Ovary (tissue), 3 donors: ENCODE measurements at regions not wholly inside any gene's neighbourhood (a gene's known extent, or its start where the extent isn't known, plus 50 kb on each side); places are given as distances from the start of the nearest gene placed in this dataset.

Experiments used
- POLR2A ChIP-seq: fragments of 450-650 bp; IDR thresholded peaks from one replicate; pipeline ENCODE4 v1.6.1; 2017; ENCODE audit warnings: antibody characterized with exemption, mild to moderate bottlenecking, moderate library complexity
- TF ChIP-seq, protein P1 (sequence below), 3 donors: fragments of 450-650 bp in 2 of 3; fragments of 200-600 bp in 1 of 3; IDR thresholded peaks; one replicate each; pipeline versions ENCODE4 v1.5.1 to v1.8.0; 2016 to 2022; ENCODE audit warnings: antibody characterized with exemption in 3 of 3, mild to moderate bottlenecking in 1 of 3
- donor health status: DM: no; HTN: no; CAD: no.

DNA sequence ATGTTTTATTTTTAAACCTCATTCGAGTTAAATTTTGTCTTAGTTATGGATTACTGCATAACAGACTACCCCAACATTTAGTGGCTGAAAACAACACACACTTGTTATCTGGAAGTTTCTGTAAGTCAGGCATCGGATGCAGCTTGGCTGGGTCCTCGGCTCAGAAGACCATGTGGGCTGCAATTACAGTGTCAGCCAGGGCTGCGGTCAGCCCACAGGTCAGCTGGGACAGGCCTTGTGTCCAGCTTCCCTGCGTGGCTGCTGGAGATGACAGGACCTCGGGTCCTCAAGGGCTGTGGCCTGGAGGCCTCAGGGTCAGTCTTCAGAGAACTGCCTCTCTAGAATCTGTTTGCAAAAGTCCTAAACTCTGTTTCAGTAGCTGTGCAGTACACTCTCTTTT is 219.0 kb upstream of the IRX1 start:
- TF ChIP-seq POLR2A = no peak
- TF ChIP-seq, protein P1, sequence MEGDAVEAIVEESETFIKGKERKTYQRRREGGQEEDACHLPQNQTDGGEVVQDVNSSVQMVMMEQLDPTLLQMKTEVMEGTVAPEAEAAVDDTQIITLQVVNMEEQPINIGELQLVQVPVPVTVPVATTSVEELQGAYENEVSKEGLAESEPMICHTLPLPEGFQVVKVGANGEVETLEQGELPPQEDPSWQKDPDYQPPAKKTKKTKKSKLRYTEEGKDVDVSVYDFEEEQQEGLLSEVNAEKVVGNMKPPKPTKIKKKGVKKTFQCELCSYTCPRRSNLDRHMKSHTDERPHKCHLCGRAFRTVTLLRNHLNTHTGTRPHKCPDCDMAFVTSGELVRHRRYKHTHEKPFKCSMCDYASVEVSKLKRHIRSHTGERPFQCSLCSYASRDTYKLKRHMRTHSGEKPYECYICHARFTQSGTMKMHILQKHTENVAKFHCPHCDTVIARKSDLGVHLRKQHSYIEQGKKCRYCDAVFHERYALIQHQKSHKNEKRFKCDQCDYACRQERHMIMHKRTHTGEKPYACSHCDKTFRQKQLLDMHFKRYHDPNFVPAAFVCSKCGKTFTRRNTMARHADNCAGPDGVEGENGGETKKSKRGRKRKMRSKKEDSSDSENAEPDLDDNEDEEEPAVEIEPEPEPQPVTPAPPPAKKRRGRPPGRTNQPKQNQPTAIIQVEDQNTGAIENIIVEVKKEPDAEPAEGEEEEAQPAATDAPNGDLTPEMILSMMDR (IDR thresholded peaks at IDR 0.05) = no peak
